Lower leg skin (tissue), 3 donors: ENCODE measurements at regions not wholly inside any gene's neighbourhood (a gene's known extent, or its start where the extent isn't known, plus 50 kb on each side); places are given as distances from the start of the nearest gene placed in this dataset.

Experiments used
- POLR2A ChIP-seq, 2 donors: fragments of 450-650 bp; IDR thresholded peaks; one replicate each; pipeline ENCODE4 v1.6.1; 2016 to 2017; ENCODE audit warnings: antibody characterized with exemption in 2 of 2, mild to moderate bottlenecking in 1 of 2, moderate library complexity in 1 of 2
- TF ChIP-seq, protein P1 (sequence below), 3 donors: fragments of 450-650 bp; IDR thresholded peaks; one replicate each; pipeline ENCODE4 v1.5.1; 2016; ENCODE audit warnings: antibody characterized with exemption in 3 of 3, mild to moderate bottlenecking in 3 of 3, moderate library complexity in 2 of 3

DNA sequence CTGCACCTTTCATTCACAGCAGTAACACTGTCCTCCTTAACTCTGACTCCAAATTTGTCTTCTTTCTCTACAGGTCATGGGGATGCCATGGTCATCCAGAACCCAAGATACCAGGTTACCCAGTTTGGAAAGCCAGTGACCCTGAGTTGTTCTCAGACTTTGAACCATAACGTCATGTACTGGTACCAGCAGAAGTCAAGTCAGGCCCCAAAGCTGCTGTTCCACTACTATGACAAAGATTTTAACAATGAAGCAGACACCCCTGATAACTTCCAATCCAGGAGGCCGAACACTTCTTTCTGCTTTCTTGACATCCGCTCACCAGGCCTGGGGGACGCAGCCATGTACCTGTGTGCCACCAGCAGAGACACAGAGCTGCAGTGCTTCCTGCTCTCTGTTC, 156.2 kb upstream of the PRSS1 start:
- TF ChIP-seq, protein P1, sequence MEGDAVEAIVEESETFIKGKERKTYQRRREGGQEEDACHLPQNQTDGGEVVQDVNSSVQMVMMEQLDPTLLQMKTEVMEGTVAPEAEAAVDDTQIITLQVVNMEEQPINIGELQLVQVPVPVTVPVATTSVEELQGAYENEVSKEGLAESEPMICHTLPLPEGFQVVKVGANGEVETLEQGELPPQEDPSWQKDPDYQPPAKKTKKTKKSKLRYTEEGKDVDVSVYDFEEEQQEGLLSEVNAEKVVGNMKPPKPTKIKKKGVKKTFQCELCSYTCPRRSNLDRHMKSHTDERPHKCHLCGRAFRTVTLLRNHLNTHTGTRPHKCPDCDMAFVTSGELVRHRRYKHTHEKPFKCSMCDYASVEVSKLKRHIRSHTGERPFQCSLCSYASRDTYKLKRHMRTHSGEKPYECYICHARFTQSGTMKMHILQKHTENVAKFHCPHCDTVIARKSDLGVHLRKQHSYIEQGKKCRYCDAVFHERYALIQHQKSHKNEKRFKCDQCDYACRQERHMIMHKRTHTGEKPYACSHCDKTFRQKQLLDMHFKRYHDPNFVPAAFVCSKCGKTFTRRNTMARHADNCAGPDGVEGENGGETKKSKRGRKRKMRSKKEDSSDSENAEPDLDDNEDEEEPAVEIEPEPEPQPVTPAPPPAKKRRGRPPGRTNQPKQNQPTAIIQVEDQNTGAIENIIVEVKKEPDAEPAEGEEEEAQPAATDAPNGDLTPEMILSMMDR (IDR thresholded peaks at IDR 0.05): no peak
- no peak for TF ChIP-seq POLR2A (IDR thresholded peaks at IDR 0.05)
